HPDE6-E6E7 (cell line): ENCODE measurements at regions not wholly inside any gene's neighbourhood (a gene's known extent, or its start where the extent isn't known, plus 50 kb on each side); places are given as distances from the start of the nearest gene placed in this dataset.
A peak's percentile ranks its signal among the peaks of the same experiment; 100 is the strongest.

Source experiments
- DNase-seq: peaks from one replicate; pipeline ENCODE4 v3.0.0; 2011; ENCODE audit warnings: missing footprints; ENCODE audit errors: extremely low spot score

DNA sequence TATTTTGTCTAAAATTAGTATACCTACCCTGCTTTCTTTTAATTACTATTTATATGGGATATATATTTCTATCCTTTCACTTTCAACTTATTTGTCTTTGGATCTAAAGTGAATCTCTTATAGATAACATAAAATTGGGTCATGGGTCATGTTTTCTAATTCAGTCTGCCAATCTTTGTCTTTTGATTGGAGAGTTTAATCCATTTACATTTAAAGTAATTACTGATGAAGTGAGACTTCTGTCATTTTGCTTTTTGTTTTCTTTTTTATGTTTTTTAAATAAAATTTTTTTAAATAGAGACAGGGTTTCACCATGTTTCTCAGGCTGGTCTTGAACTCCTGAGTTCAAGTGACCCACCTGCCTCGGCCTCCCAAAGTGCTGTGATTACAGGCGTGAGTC is 50.5 kb upstream of the PRDM1 start:
- DNase-seq: no peak

DNA sequence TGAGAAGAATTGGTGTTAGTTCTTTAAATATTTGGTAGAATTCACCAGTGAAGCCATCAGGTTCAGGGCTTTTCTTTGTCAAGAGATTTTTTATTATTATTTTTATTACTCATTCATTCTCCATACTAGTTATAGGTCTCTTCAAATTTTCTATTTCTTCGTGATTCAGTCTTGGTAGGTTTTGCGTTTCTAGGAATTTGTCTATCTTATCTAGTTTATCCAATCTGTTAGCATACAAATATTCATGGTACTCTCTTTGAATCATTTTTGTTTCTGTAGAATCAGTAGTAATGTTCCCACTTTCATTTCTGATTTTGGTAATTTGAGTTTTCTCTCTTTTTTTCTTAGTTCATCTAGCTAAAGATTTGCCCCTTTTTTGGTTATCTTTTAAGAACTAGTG is 52.3 kb upstream of the PRDM1 start:
- no peak for DNase-seq

DNA sequence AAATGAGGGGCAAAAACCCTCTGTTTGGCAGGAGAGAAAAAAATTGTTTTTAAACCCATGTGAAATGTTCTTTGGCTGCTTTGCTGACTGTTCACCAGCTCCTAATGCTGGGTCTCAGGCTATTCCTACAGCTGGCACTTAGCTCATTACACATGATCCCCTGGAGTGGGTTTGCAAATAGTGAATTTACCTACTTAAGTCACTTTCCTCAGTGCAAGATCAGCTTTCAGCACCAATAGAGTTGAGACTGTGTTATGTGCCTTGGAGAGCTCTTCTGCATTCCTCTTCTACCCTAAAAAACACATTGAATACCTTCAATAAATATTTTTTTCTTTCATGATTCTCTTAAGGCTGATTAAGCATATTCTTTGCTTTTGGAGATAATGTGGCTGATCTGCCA is 58.4 kb upstream of the PRDM1 start:
- DNase-seq: no peak

DNA sequence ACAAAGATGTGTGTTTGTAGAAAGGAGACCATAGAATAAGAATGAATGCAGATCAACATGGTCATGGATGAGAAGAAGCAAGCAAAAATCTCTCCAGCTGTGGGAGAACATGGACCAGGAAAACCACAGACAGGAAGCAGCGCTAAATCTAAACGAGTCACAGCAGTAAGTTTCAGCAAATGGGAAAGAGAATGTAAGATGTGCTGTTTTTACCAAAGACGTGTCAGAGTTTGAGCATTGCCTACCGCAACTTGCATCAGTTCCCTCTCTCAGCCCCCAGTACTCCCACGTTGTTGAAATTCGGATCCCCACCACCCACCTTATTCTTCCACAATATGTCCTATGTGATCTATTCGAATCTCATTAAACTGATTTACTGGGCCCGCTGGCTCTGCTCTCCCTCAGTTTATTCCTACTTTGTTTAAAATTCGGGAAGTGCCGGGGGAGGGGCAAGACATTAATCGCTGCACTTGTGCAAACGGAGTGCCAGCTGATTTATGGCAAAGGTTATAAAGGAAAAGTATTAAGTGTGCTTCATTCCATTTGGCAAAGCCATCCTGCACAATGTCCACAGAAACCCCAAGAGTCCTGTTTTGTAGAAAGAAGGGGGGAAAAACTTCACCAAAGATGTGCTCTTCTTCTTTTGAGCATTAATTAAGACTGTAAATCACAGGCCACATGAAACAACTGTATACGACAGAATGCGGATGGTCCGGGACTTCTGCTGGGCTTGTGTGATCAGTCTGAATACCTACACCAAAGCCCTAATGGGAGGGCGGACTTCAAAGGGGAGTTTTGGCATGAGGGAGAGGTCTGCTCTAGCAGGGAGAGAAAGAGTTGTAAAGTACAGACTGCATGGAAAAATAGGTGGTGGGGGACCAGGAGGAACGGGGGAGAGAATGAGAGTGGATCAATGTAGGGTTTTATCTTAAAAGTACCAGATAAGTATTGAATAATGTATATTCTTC is 59.1 kb upstream of the PRDM1 start:
- DNase-seq: no peak

DNA sequence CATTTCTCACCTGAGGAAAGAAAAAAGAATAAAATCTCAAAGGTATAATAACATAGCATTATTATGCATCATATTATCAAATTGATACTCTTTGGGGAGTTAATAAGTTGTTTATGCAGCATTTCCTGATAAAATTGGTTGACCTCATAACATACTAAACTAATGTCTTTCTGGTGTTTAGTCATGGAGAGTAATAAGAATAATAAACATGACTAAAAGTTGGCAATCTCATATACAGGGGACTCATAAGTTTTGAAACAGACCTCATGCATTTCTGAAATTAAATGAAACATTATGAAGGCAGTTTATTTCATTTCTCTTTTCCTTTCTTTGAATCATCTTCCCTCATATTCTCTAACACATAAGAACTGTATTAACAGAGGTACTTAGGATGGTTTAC is 60.5 kb upstream of the PRDM1 start:
- DNase-seq: no peak

DNA sequence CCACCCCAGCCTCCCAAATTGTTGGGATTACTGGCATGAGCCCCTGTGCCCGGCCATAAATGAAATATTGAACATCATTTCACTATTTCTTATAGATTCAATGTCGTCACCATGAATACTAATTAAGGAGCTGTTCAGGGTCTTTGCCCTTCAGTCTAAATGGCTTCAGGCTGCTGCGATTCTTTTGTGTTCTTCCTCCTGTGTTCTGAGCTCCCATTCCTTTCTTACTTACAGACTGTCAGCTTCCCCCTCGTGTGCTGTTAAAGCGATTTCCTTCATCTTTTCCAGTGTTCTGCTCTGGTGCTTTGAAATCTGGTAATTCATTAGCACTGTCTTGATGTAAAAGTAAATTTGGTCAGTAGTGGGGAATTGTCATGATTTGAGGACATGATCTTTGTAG is 63.3 kb upstream of the PRDM1 start:
- DNase-seq: no peak

DNA sequence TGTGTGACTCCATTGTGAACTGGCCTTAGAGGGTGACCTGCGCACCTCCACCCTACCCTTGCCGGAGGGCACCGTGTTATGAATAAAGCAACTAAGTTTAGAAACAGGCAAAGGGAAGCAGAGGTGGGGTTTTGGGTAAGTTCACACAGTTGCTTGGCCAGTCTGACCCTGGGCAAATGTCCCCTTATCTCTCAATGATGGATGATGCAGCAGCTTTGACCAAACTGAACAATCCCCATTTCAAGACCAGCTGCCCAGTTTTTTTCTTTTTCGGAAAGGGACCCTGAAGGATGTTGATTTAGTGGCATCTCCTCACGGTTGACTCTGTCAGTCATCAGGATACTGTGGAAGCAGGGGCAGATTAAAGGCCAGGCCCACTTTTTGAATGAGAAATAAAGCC is 68.7 kb upstream of the PRDM1 start:
- DNase-seq: no peak

DNA sequence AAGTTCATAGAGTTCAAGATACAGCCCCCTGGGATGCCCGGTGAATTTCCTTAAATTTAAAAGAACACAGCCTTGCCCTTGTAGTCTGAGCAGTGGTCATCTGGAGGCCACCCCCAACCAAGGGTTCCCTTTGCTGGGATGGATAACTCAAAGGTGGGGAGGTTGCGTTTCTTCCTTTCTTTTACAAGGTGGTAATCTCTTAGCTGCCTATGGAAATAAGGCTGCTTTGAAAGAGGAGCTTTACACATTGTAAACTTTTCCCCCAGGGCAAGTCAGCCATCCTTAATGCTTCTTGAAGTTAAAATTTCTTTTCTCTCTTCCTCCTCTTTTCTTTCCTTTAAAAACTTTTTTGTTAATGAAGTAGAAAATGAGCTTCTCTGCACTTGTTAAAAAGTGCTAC is 71.2 kb upstream of the PRDM1 start:
- DNase-seq: no peak

DNA sequence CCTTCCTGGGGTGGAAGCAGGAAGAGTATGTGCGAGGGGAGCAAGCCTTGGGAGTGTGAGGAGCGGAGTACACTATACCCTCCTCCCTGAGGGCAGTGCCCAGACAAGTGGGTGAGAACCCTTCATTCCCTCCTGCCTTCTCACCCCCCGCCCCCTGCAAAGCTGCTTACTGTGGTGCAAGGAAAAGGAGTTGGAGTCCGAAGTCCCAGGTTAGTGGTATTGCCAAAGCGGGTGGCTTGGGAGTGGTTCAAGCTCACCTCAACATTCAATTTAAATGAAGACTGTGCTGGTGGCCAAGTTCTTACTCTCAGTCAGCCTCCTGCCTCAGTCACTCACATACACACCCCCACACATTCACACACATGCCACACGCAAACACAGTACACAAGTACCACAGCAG is 74.7 kb upstream of the PRDM1 start:
- DNase-seq: no peak

DNA sequence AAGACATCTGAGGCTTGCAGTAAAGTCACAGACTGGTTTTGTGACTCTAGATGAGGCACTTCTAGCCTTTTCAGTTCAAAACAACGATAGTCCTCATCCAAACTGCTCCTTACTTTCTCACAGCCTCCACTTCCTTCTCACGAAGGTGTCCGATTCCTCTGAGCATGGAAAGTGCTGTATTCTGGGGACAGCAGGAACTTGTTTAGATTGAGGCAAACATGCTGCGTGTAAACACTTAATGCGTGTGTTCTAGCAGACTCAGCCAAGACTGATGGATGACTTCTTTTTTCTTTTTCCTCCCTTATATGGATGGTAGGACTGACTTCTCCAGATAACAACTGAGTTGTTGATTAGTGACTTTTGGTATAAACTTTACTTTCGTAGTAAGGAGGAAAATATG is 80.2 kb upstream of the PRDM1 start:
- DNase-seq: no peak

DNA sequence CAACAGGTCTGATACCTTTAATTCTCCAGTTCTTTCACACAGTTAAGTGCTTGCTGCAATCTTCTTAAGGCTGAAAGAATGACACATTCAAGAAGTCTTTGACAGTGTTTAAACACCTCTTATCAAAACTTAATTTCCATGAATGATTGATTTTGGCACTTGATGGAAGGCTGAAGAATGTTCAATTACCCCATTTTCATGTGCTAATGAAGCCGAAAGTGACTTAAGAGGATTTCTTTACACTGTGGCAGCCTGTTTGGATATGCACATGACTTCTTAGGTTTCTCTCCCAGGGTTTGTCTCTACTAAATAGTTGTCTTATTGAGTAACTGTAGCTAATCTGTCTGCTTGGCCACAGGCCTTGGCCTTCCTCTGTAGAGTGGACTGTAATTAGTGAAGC is 81.1 kb upstream of the PRDM1 start:
- DNase-seq: no peak

DNA sequence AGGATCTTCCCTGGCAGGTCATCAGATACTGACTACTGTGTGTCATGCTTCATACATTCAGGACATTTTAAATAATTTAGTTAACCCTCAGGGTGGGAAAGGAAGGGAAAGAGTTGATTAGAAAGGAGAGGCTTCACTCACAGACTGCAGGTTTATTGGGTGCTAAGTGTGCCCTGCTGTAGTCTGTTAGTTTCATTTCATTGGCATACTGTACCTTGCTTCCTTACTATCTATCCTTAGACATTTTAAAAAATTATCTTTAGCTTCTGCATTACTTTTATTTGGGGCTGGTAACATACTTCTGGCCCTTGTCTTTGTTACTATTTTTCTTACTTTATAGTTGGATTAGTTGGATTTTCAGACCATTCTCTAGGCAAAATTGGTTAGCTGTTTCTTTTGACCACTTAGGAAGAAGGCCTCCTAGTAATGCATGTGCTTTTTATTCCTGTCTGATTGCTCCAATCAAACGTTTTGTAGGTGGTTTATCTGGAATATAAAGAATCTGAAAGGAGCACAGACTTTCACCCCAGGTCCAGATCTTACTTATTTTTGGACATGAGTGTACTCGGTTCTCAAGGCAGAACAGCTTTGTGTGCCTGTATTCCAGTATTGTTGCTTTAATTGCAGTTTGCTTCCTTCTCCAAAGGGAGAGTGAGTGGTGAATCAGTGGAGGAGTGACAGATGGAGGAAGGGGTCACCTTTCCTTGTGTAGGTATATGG is 82.7 kb upstream of the PRDM1 start:
- DNase-seq: no peak

DNA sequence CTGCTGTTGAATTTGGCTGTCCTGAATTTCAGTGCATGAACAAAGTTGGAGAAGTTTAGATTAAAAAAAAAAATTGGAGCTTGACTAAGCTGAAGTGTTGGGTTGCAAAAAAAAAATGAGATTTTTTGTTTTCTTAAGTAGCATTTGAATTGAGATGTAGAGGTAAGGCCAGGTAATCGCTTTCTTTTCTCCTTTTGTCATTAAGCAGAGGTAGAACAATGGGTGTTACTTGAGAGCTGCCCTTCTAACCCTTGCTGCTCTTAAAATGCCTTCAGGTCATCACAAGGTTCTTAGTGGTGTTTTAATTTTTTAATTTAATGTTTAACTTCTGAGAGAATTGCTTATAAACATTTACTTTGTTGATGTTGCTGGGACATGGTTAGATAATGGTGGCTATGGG is 84.1 kb upstream of the PRDM1 start:
- DNase-seq: no peak

DNA sequence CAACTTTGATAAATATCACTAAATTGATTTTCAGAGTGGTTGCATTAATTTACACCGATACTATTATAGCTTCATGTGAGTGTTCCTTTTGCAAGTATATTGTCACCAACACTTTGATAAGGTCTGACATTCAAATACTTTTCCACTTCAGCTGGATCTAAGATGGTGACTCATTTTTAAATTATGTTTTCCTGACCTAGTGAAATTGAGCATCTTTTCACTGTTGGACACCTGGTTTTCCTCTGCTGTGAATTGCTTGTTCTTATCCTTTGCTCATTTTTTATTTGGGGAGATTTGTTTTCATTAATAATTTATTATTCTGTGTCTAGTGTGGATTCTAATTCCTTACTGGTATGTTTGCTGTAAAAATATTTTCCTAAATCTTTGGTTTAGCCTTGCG is 85.2 kb upstream of the PRDM1 start:
- no peak for DNase-seq

DNA sequence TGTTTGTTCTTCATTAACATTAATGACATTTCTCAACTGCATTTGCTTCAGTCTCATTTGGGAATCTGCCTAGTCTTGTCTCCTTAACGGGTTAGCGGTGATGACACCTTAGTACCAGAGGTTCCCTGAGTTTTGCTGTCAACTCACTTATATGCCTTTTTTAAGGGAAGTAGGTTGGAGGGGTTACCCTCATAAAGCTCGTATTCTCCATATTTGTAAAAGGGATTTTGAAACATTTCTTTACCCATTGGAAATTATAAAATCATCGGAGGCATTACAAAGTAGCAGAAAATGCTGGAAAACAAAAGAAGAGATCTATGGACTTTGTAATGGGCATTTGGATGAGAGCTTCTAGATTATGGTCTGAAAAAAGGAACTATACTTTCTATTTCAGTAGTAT is 88.7 kb upstream of the PRDM1 start:
- no peak for DNase-seq

DNA sequence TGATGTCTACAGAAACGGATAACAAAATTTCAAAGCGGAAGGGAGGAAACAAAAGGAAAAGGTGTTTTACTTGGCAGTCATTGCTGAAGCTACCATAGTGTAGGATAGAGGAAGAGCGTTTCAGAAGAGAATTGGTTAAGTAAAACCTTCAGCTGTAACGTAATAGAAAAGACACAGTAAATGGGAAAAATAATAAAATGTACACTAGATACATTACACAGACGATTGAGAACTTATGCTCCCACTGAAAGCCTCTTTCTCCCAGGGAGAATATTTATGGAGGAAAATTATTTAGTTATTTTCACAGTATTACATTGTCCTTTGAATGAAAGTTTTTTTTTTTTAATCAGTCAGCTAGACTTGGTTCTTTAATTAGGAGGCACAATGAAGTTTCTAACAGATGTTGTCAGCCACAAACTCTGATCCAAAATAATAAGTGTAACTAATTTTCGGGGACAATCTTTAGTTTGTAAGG is 90.7 kb upstream of the PRDM1 start:
- DNase-seq: no peak

DNA sequence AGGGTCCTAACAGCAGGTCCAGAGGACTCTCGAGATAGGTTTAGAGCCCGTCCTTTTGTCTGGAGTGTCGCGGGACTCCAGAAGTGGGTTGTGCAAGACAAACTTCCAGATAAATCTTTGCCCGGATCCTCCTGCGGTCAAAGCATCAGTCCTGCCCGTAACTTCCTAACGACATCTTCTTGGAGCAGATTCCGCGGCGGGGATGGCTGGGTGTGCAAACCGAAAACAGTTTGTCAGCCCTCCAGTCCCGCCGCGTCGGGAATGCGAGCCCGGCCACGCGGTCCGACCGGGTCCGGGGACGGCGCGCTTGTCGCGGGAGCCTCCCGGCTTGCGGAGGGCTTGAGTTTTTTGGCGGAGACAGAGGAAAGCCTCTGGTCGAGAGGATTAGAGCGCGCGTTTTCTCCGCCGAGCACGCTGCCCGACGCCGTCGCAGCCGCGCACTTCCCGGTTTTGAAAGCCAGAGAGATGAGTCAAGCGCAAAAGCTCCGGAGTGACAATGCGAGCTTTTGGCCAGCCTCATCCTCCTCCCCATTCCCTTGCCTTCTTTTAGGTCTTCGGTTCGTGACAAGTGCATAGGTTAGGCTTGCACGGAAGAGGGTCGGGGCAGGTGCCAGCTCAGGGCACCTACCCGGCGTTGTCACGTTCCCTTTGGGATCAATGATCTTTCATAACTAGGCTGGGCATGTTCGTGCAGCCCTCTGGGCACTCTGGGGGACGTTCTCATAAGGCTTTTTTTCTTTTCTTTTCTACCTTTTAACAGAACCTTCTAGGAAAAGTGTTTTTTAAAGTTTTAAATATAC is 91.3 kb upstream of the PRDM1 start:
- peak; percentile 50 for DNase-seq

DNA sequence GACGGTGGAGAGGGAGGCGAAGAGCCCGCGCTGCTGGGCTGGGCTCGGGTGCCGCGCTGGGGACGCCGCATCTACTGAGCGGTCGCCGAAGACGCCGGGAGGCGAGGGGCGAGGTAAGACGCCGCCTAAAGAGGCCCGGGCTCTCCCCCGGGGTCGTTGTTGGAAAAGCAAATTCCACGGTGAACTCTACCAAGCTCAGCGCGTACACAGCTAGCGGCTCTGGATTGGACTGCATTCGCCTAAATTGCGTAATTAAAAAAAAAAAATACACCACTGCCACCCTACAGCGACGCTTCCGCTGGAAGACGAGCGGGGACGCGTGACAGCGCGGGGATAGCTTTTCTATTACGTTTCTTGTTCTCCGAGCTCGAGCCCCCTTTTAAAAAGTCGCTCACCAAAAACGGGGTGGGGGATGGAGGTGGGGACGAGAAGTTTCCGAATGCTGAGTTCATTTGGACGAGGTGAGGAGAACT is 92.0 kb upstream of the PRDM1 start:
- peak; percentile 17 for DNase-seq

DNA sequence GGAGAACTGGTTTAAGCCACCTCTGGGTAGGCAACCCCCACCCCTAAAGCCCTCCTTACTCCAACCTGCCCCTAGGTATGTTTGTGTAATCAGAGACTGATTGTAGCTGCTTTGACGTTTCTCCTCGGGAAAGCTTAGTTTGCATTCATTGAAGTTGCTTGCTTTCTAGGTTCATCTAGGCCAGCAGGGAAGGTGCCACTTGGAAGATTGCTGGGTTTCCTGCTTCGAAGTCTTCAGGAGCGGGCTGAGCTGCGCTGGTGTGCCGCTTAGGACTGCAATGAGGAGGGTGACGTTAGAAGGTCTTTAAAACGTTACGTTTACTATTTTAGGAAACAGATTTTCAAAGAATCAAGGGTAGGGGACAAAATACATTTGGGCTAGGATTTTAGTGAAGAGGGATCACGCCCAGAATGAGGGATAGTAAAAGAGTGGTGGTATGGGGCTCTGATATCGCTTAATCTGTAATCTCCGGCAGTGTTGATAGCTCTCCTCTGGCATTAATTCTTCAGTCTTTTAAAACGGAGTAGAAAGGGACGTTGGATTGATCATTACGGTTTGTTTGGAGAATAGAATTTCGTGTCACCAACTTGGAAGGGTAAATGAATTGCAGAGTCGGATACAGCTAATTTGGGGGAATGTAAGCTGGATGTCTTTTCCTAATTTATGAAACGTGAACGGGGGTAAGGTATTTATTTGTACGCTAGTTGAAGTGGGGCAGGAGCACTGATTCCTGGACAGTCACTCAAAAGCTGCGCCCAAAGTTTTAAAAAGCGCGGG is 92.6 kb upstream of the PRDM1 start:
- DNase-seq: no peak

DNA sequence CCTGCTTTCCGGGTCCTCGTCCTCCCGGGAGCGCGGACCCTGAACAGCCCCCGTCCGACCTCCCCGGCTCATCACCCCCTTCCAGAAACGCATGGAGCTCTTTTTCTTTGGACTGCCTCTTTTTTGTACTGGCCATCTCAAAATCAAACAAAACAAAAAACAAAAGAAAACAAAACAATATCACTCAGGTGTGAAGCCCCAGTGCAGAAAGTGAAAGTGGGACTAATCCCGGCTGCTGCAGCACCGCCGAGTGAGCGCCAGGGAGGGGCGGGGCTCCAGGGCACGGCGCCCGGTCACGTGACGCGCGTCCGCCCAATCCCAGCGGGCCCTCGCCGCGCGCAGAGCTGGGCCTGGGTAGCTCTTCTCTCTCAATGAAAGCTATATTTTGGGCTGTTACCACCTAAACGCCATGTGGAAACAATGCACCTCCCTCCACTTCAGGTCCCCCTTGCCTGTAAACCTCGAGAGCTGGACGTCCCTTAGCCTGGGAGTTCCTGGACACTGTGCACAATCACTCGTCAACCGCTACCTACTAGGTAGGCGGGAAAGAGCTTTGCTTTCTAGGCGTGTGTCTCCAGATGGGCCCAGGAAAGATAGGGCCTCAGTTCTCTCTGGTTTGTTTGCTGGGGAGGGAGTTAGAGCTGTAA is 93.7 kb upstream of the PRDM1 start:
- DNase-seq: peak; percentile 92
